ENCODE measurements at regions not wholly inside any gene's neighbourhood (a gene's known extent, or its start where the extent isn't known, plus 50 kb on each side); places are given as distances from the start of the nearest gene placed in this dataset.
"Not testable (repeated sequence)": the region's sequence is repeated elsewhere in the genome, so short reads cannot be mapped to it uniquely, and the experiment has no call there.

GRCh38 chr3:156037356-156037755, 83.0 kb upstream of the KCNAB1 start:
- H3K27me3 ChIP-seq = no peaks in the 10 kb centered on the region
- H3K9me3 ChIP-seq = no peaks in the 10 kb centered on the region
- no peaks in the 10 kb centered on the region for H3K4me1 ChIP-seq (ENCODE audit: insufficient read depth)
- DNase-seq = no peak
- TF ChIP-seq EP300 (IDR thresholded peaks at IDR 0.05) (no peak), POLR2A (IDR thresholded peaks at IDR 0.05) (no peak), CTCF (IDR thresholded peaks at IDR 0.05) (no peak)
- H3K27ac ChIP-seq = no peak overlapping the region
- no peak overlapping the region for H3K4me3 ChIP-seq
- intact Hi-C loops (cut with DNase I) = no loop called here
- H3K36me3 ChIP-seq = no peaks in the 10 kb centered on the region

GRCh38 chr3:156038869-156039268, 81.5 kb upstream of the KCNAB1 start:
- Histone ChIP-seq H3K9me3 (no peaks in the 10 kb centered on the region), H3K4me1 (ENCODE audit: insufficient read depth) (no peaks in the 10 kb centered on the region), H3K36me3 (no peaks in the 10 kb centered on the region), H3K27ac (no peak overlapping the region), H3K4me3 (no peak overlapping the region), H3K27me3 (no peaks in the 10 kb centered on the region)
- intact Hi-C loops (cut with DNase I) = no loop called here
- DNase-seq = no peak
- no peak for TF ChIP-seq EP300 (IDR thresholded peaks at IDR 0.05)
- no peak for TF ChIP-seq POLR2A (IDR thresholded peaks at IDR 0.05)
- no peak for TF ChIP-seq CTCF (IDR thresholded peaks at IDR 0.05)
- WGBS, 3 donors = 82 to 90% (median 88%) methylated on average over 1 of the region's 1 CpG

GRCh38 chr3:156040041-156040440, 80.3 kb upstream of the KCNAB1 start:
- Histone ChIP-seq H3K4me1 (ENCODE audit: insufficient read depth) (no peaks in the 10 kb centered on the region), H3K27me3 (no peaks in the 10 kb centered on the region), H3K9me3 (no peaks in the 10 kb centered on the region), H3K4me3 (no peak overlapping the region), H3K36me3 (no peaks in the 10 kb centered on the region), H3K27ac (no peak overlapping the region)
- no peak for DNase-seq
- WGBS, 3 donors = 74 to 82% (median 80%) methylated on average over 1 of the region's 1 CpG
- TF ChIP-seq CTCF (IDR thresholded peaks at IDR 0.05) (no peak), POLR2A (IDR thresholded peaks at IDR 0.05) (no peak), EP300 (IDR thresholded peaks at IDR 0.05) (no peak)
- intact Hi-C loops (cut with DNase I) = loop anchor here in 2 of 4 donors (10.0 kb wide), 3 partner anchors 465 to 1095 kb away; no protein-coding TSS in a partner anchor

GRCh38 chr3:156041216-156041841, 79.0 kb upstream of the KCNAB1 start:
- not testable (repeated sequence) for DNase-seq; H3K27ac ChIP-seq; H3K36me3 ChIP-seq; H3K4me1 ChIP-seq (ENCODE audit: insufficient read depth); H3K4me3 ChIP-seq; H3K27me3 ChIP-seq; H3K9me3 ChIP-seq
- 93 to 98% (median 96%) methylated on average over 36 of the region's 36 CpGs for WGBS, 3 donors
- intact Hi-C loops (cut with DNase I) = loop anchor here in 2 of 4 donors (10.0 kb wide), 3 partner anchors 463 to 1093 kb away; no protein-coding TSS in a partner anchor

- not testable (repeated sequence) for H3K9me3 ChIP-seq; H3K4me1 ChIP-seq (ENCODE audit: insufficient read depth); H3K4me3 ChIP-seq; DNase-seq; H3K36me3 ChIP-seq; H3K27me3 ChIP-seq; H3K27ac ChIP-seq
- WGBS, 3 donors = 87 to 94% (median 91%) methylated on average over 7 of the region's 7 CpGs
- intact Hi-C loops (cut with DNase I) = loop anchor here in 2 of 4 donors (10.0 kb wide), 3 partner anchors 463 to 1093 kb away; no protein-coding TSS in a partner anchor
These were observed 78.5 kb upstream of the KCNAB1 start for GRCh38 chr3:156041856-156042255.
